Activated naive CD8-positive, alpha-beta T cell treated with anti-CD3 and anti-CD28 coated beads for 36 hours (primary cell): ENCODE measurements at regions not wholly inside any gene's neighbourhood (a gene's known extent, or its start where the extent isn't known, plus 50 kb on each side); places are given as distances from the start of the nearest gene placed in this dataset.
"Not testable (repeated sequence)": the region's sequence is repeated elsewhere in the genome, so short reads cannot be mapped to it uniquely, and the experiment has no call there.

Experiments used
- DNase-seq: peaks from one replicate; pipeline ENCODE4 v3.0.0; 2021
- H3K27ac Mint-ChIP-seq: one replicate; pipeline ENCODE4 v1.8.0; 2022; ENCODE audit warnings: mild to moderate bottlenecking, moderate library complexity, mixed read lengths
- H3K27me3 Mint-ChIP-seq: one replicate; pipeline ENCODE4 v1.8.0; 2022; ENCODE audit warnings: mild to moderate bottlenecking, mixed read lengths
- H3K36me3 Mint-ChIP-seq: one replicate; pipeline ENCODE4 v1.8.0; 2021; ENCODE audit warnings: mild to moderate bottlenecking, mixed read lengths
- H3K4me1 Mint-ChIP-seq: one replicate; pipeline ENCODE4 v1.8.0; 2021; ENCODE audit warnings: mixed read lengths
- H3K4me3 Mint-ChIP-seq: one replicate; pipeline ENCODE4 v1.8.0; 2022; ENCODE audit warnings: mild to moderate bottlenecking, moderate library complexity, mixed read lengths
- H3K9me3 Mint-ChIP-seq: one replicate; pipeline ENCODE4 v1.8.0; 2022; ENCODE audit warnings: mixed read lengths

GRCh38 chr2:16357188-16357587 lies 308.4 kb downstream of the CYRIA start:
- Mint-ChIP-seq H3K4me1 (no peaks in the 10 kb centered on the region), H3K9me3 (peaks cover 3% of the 10 kb centered on the region), H3K4me3 (no peak overlapping the region), H3K36me3 (no peaks in the 10 kb centered on the region), H3K27ac (no peak overlapping the region), H3K27me3 (no peaks in the 10 kb centered on the region)
- no peak for DNase-seq

GRCh38 chr2:16351541-16351940 lies 314.1 kb downstream of the CYRIA start:
- no peaks in the 10 kb centered on the region for H3K27me3 Mint-ChIP-seq
- no peak overlapping the region for H3K27ac Mint-ChIP-seq
- H3K4me1 Mint-ChIP-seq = no peaks in the 10 kb centered on the region
- H3K36me3 Mint-ChIP-seq = no peaks in the 10 kb centered on the region
- peaks cover 9% of the 10 kb centered on the region for H3K9me3 Mint-ChIP-seq
- DNase-seq = no peak
- no peak overlapping the region for H3K4me3 Mint-ChIP-seq

- no peaks in the 10 kb centered on the region for H3K36me3 Mint-ChIP-seq
- DNase-seq = no peak
- peaks cover 8% of the 10 kb centered on the region for H3K9me3 Mint-ChIP-seq
- no peaks in the 10 kb centered on the region for H3K4me1 Mint-ChIP-seq
- H3K27me3 Mint-ChIP-seq = no peaks in the 10 kb centered on the region
- no peak overlapping the region for H3K4me3 Mint-ChIP-seq
- no peak overlapping the region for H3K27ac Mint-ChIP-seq
Observed at GRCh38 chr2:16351137-16351536, 314.5 kb downstream of the CYRIA start.

GRCh38 chr2:16350211-16350610 lies 315.4 kb downstream of the CYRIA start:
- no peaks in the 10 kb centered on the region for H3K36me3 Mint-ChIP-seq
- no peak overlapping the region for H3K27ac Mint-ChIP-seq
- no peak overlapping the region for H3K4me3 Mint-ChIP-seq
- H3K27me3 Mint-ChIP-seq = no peaks in the 10 kb centered on the region
- DNase-seq = no peak
- H3K9me3 Mint-ChIP-seq = peaks cover 8% of the 10 kb centered on the region
- no peaks in the 10 kb centered on the region for H3K4me1 Mint-ChIP-seq

- H3K4me1 Mint-ChIP-seq = no peaks in the 10 kb centered on the region
- H3K9me3 Mint-ChIP-seq = peaks cover 8% of the 10 kb centered on the region
Observed at GRCh38 chr2:16349811-16350210, 315.8 kb downstream of the CYRIA start.

GRCh38 chr2:16348821-16349515 lies 316.7 kb downstream of the CYRIA start:
- no peak for DNase-seq
- Mint-ChIP-seq H3K36me3 (no peaks in the 10 kb centered on the region), H3K4me1 (no peaks in the 10 kb centered on the region), H3K4me3 (no peak overlapping the region), H3K27ac (no peak overlapping the region), H3K27me3 (no peaks in the 10 kb centered on the region), H3K9me3 (peaks cover 8% of the 10 kb centered on the region)

More at GRCh38 chr2:16349811-16350210, 315.8 kb downstream of the CYRIA start:
- Mint-ChIP-seq H3K27ac (no peak overlapping the region), H3K4me3 (no peak overlapping the region), H3K27me3 (no peaks in the 10 kb centered on the region), H3K36me3 (no peaks in the 10 kb centered on the region)
- no peak for DNase-seq

- no peak overlapping the region for H3K27ac Mint-ChIP-seq
- no peaks in the 10 kb centered on the region for H3K36me3 Mint-ChIP-seq
- no peak for DNase-seq
- no peaks in the 10 kb centered on the region for H3K27me3 Mint-ChIP-seq
- H3K4me1 Mint-ChIP-seq = no peaks in the 10 kb centered on the region
- no peak overlapping the region for H3K4me3 Mint-ChIP-seq
- peaks cover 8% of the 10 kb centered on the region for H3K9me3 Mint-ChIP-seq
Observed at GRCh38 chr2:16346671-16347070, 319.0 kb downstream of the CYRIA start.

- not testable (repeated sequence) for H3K4me1 Mint-ChIP-seq, H3K27ac Mint-ChIP-seq, H3K4me3 Mint-ChIP-seq, H3K9me3 Mint-ChIP-seq, H3K36me3 Mint-ChIP-seq, H3K27me3 Mint-ChIP-seq, DNase-seq
Observed at GRCh38 chr2:16345231-16345630, 320.4 kb downstream of the CYRIA start.

- H3K36me3 Mint-ChIP-seq = no peaks in the 10 kb centered on the region
- peaks cover 19% of the 10 kb centered on the region for H3K9me3 Mint-ChIP-seq
- peaks cover 10% of the 10 kb centered on the region for H3K27me3 Mint-ChIP-seq
- no peak overlapping the region for H3K27ac Mint-ChIP-seq
- no peak overlapping the region for H3K4me3 Mint-ChIP-seq
- no peaks in the 10 kb centered on the region for H3K4me1 Mint-ChIP-seq
- DNase-seq = no peak
Observed at GRCh38 chr2:16339206-16339605, 326.4 kb downstream of the CYRIA start.

GRCh38 chr2:16338026-16338425 lies 327.6 kb downstream of the CYRIA start:
- DNase-seq = no peak
- no peaks in the 10 kb centered on the region for H3K36me3 Mint-ChIP-seq
- H3K9me3 Mint-ChIP-seq = peaks cover 19% of the 10 kb centered on the region
- H3K4me3 Mint-ChIP-seq = no peak overlapping the region
- H3K4me1 Mint-ChIP-seq = no peaks in the 10 kb centered on the region
- H3K27ac Mint-ChIP-seq = no peak overlapping the region
- H3K27me3 Mint-ChIP-seq = peaks cover 10% of the 10 kb centered on the region

- H3K4me3 Mint-ChIP-seq = no peak overlapping the region
- peaks cover 10% of the 10 kb centered on the region for H3K27me3 Mint-ChIP-seq
- H3K36me3 Mint-ChIP-seq = no peaks in the 10 kb centered on the region
- no peak overlapping the region for H3K27ac Mint-ChIP-seq
- H3K4me1 Mint-ChIP-seq = no peaks in the 10 kb centered on the region
- peaks cover 19% of the 10 kb centered on the region for H3K9me3 Mint-ChIP-seq
- DNase-seq = no peak
Observed at GRCh38 chr2:16336916-16337315, 328.7 kb downstream of the CYRIA start.

GRCh38 chr2:16336491-16336890 lies 329.1 kb downstream of the CYRIA start:
- DNase-seq = no peak
- H3K27ac Mint-ChIP-seq = no peak overlapping the region
- H3K27me3 Mint-ChIP-seq = peaks cover 10% of the 10 kb centered on the region
- H3K4me1 Mint-ChIP-seq = no peaks in the 10 kb centered on the region
- H3K4me3 Mint-ChIP-seq = no peak overlapping the region
- peaks cover 19% of the 10 kb centered on the region for H3K9me3 Mint-ChIP-seq
- H3K36me3 Mint-ChIP-seq = no peaks in the 10 kb centered on the region

GRCh38 chr2:16335947-16336346 lies 329.7 kb downstream of the CYRIA start:
- DNase-seq = no peak
- Mint-ChIP-seq H3K4me1 (no peaks in the 10 kb centered on the region), H3K36me3 (no peaks in the 10 kb centered on the region), H3K27ac (no peak overlapping the region), H3K9me3 (peaks cover 17% of the 10 kb centered on the region), H3K4me3 (no peak overlapping the region), H3K27me3 (peaks cover 10% of the 10 kb centered on the region)

- Mint-ChIP-seq H3K27ac (no peak overlapping the region), H3K9me3 (peaks cover 17% of the 10 kb centered on the region), H3K36me3 (no peaks in the 10 kb centered on the region), H3K4me3 (no peak overlapping the region), H3K4me1 (no peaks in the 10 kb centered on the region), H3K27me3 (peaks cover 10% of the 10 kb centered on the region)
- DNase-seq = no peak
Observed at GRCh38 chr2:16335604-16335930, 330.1 kb downstream of the CYRIA start.

GRCh38 chr2:16334886-16335603 lies 330.6 kb downstream of the CYRIA start:
- no peaks in the 10 kb centered on the region for H3K36me3 Mint-ChIP-seq
- H3K4me3 Mint-ChIP-seq = no peak overlapping the region
- peaks cover 10% of the 10 kb centered on the region for H3K27me3 Mint-ChIP-seq
- no peak for DNase-seq
- H3K4me1 Mint-ChIP-seq = no peaks in the 10 kb centered on the region
- no peak overlapping the region for H3K27ac Mint-ChIP-seq
- H3K9me3 Mint-ChIP-seq = peaks cover 17% of the 10 kb centered on the region

GRCh38 chr2:16334366-16334765 lies 331.3 kb downstream of the CYRIA start:
- no peaks in the 10 kb centered on the region for H3K4me1 Mint-ChIP-seq

More at GRCh38 chr2:16334366-16334765, 331.3 kb downstream of the CYRIA start:
- H3K9me3 Mint-ChIP-seq = peaks cover 11% of the 10 kb centered on the region
- H3K27ac Mint-ChIP-seq = no peak overlapping the region
- H3K36me3 Mint-ChIP-seq = no peaks in the 10 kb centered on the region
- H3K27me3 Mint-ChIP-seq = peaks cover 4% of the 10 kb centered on the region
- H3K4me3 Mint-ChIP-seq = no peak overlapping the region
- DNase-seq = no peak
